Sciatic nerve (tissue), 2 donors: ENCODE measurements at regions not wholly inside any gene's neighbourhood (a gene's known extent, or its start where the extent isn't known, plus 50 kb on each side); places are given as distances from the start of the nearest gene placed in this dataset.

Source experiments
- ATAC-seq: fragments of 200-7000 bp; cut with Tn5 transposase; one replicate; pipeline ENCODE4 v1.9.1; 2020; ENCODE audit warnings: mild to moderate bottlenecking, moderate library complexity
- DNase-seq: peaks from one replicate; pipeline ENCODE4 v3.0.0-alpha.2; 2020; ENCODE audit warnings: low spot score
- intact Hi-C: fragments of 100-400 bp; cut with DNase I; formaldehyde crosslinking; loops from one replicate; pipeline ENCODE4 v1.14.2; 2022
- donor health status: DM: no; HTN: no; CAD: no.
- donor health status: DM: no; HTN: no; CAD: no.

GRCh38 chr12:19031032-19031431, 98.5 kb upstream of the PLEKHA5 start:
- intact Hi-C loops, result no loop called here
- ATAC-seq (no peak), DNase-seq (no peak)

DNA sequence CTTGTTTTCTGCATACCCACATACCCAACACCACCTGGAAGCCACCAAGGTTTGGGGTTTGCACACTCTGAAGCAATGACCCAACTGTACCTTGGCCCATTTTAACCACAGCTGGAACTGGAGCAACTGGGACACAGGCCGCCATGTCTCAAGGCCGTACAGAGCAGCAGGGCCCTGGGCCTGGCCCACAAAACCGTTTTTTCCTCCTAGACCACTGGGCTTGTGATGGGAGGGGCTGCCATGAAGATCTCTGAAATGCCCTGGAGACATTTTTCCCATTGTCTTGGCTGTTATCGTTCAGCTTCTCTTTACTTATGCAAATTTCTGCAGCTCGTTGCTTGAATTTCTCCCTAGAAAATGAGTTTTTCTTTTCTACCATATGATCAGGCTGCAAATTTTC, 96.7 kb upstream of the PLEKHA5 start:
- no peak for ATAC-seq
- no peak for DNase-seq
- intact Hi-C loops, result no loop called here

DNA sequence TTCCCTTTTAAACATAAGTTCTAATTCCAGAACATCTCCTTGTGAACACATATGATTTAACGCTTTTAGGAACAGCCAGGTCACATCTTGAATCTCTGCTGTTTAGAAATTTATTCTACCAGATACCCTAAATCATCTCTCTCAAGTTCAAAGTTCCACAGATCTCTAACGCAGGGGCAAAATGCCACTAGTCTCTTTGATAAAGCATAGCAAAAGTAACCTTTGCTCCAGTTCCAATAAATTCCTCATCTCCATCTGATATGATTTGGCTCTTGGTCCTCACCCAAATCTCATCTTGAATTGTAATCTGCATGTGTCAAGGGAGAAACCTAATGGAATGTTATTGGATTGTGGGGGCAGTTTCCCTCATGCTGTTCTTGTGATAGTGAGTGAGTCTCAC, 96.3 kb upstream of the PLEKHA5 start:
- intact Hi-C loops, result no loop called here
- DNase-seq (no peak), ATAC-seq (no peak)

DNA sequence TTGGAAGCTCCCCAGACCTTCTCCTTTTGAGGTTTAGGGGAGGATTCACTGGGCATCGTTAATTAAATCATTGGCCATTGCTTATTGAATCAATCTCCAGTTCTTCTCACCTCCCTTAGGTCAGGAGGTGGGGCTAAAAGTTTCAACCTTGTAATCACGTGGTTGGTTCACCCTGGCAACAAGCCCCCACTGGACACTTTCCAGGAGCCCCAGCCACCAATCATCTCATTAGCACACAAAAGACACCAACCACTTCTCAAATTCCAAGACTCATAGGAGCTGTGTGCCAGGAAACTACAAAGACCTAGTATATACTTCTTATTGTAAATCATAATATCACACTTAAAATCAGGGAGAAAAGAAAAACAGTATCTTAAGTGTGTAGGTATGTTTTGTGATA, 94.6 kb upstream of the PLEKHA5 start:
- DNase-seq (no peak), ATAC-seq (no peak)
- intact Hi-C loops, result no loop called here

GRCh38 chr12:19035536-19035935, 94.0 kb upstream of the PLEKHA5 start:
- peak; percentile 88 for ATAC-seq
- intact Hi-C loops, result no loop called here
- no peak for DNase-seq

DNA sequence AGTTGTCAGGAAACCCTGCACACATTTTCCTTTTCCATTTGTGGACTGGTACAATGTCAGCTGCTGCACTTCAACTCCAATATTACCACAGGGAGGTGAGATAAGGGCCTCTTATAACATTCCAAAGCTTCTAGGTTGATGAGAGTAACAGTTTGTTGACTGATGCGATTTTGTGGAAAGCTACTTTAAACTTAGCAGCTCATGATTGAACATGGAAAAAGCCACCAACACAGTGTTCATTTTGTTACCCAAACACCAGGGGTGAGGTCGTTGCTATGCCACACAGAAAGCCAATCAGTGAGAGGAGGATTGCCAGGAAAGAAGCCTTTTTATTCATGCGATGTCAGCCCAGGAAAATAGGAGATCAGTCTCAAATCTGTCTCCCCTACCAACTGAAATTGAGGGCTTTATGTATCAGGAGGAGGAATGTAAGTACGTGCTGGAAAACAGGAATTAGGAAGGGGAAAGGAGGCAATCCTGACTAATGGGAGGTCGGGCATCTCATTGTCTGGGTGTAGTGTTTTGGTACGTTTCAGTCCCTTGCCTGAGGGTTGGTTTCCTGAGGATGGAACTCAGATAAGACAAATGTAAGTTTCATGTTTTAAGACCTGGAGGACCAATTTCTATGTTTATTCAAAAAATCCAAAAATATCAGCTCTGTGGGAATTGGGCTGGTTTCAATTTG, 92.7 kb upstream of the PLEKHA5 start:
- no peak for DNase-seq
- intact Hi-C loops, result loop anchor here (2.0 kb wide), 1 partner anchor 68 kb away; no protein-coding TSS in a partner anchor
- no peak for ATAC-seq

- DNase-seq, result no peak
- intact Hi-C loops, result no loop called here
- ATAC-seq, result no peak
Measured at GRCh38 chr12:19038209-19038608, 91.3 kb upstream of the PLEKHA5 start.

DNA sequence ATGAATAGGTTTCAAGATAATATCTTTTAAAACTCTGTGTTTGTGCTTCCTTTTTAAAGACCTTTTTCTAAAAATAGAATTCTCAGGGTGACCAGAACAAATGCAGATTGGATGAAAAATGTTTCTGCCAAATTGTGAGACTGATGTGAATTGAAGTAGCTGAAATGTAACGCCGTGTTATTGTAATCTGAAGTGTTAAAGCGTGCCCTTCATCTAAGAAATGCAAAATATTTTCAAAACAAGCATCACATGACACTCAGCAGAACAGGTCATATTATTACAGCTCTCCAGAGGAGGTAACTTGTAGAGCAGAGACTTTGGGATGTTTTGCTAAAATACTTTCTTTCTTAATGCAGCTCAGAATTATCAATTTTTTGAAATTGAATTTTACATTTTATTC, 90.0 kb upstream of the PLEKHA5 start:
- intact Hi-C loops, result no loop called here
- ATAC-seq (no peak), DNase-seq (no peak)

GRCh38 chr12:19042221-19042620, 87.3 kb upstream of the PLEKHA5 start:
- ATAC-seq, result no peak
- intact Hi-C loops, result no loop called here
- no peak for DNase-seq

DNA sequence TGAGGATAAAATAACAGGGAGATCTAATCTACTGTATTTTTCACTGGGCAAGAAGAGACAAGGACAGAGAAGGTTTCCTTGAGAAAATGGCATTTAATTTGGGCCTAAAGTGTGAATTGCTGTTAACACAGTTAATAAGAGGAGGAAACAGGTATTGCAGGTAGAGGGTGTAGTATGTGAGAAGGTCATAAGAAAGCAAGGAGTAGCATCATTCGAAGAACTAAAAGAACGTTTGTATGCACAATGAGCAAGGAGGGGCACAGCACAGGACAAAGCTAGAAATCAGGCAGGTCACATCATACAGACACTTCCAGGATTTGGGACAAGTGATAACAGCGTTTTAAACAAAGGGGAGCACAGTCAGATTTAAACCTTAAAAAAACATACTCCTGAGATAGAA, 85.1 kb upstream of the PLEKHA5 start:
- intact Hi-C loops, result no loop called here
- no peak for DNase-seq
- ATAC-seq, result no peak

GRCh38 chr12:19044891-19045290, 84.6 kb upstream of the PLEKHA5 start:
- intact Hi-C loops, result no loop called here
- ATAC-seq (no peak), DNase-seq (no peak)

GRCh38 chr12:19045426-19045825, 84.1 kb upstream of the PLEKHA5 start:
- no peak for ATAC-seq
- no peak for DNase-seq
- intact Hi-C loops, result no loop called here

DNA sequence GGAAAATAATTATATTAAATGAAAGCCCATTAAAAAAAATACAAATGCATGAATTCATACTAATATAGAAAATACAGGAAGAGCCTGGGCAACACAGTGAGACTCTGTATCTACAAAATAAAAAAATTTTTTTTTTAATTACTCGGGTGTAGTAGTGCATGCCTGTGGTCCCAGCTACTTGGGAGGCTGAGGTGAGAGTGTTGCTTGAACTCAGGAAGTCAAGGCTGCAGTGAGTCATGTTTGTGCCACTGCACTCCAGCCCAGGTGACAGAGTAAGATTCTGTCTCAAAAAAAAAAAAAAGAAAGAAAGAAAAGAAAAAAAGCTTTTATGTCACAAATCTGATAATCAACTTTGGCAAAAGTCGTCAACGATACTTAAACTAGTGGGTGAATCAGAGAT, 80.6 kb upstream of the PLEKHA5 start:
- DNase-seq, result no peak
- intact Hi-C loops, result no loop called here
- ATAC-seq, result no peak

GRCh38 chr12:19052689-19053088, 76.8 kb upstream of the PLEKHA5 start:
- intact Hi-C loops, result no loop called here
- DNase-seq (no peak), ATAC-seq (no peak)

- ATAC-seq (no peak), DNase-seq (no peak)
- intact Hi-C loops, result no loop called here
Measured at GRCh38 chr12:19053218-19053617, 76.3 kb upstream of the PLEKHA5 start.

DNA sequence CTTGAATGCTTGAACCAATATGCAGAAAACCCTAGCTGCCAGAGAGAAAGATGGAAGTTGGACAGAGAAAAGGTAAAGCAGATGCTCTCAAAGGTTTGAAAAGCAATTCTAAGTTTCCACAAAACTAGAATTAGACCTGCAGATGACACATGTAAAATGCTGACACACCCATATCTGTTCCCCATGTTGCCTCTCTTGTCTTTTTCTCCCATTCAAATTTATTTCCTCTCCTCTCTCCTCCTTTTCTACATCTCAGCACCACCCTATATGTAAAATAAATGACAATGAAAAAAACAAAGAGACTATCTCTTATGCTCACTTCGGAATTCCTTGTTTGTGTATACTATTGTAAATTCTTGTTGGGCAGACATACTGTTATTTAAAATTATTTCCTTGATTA, 75.5 kb upstream of the PLEKHA5 start:
- intact Hi-C loops, result no loop called here
- no peak for ATAC-seq
- no peak for DNase-seq

GRCh38 chr12:19055589-19055988, 73.9 kb upstream of the PLEKHA5 start:
- DNase-seq (no peak), ATAC-seq (no peak)
- intact Hi-C loops, result no loop called here

DNA sequence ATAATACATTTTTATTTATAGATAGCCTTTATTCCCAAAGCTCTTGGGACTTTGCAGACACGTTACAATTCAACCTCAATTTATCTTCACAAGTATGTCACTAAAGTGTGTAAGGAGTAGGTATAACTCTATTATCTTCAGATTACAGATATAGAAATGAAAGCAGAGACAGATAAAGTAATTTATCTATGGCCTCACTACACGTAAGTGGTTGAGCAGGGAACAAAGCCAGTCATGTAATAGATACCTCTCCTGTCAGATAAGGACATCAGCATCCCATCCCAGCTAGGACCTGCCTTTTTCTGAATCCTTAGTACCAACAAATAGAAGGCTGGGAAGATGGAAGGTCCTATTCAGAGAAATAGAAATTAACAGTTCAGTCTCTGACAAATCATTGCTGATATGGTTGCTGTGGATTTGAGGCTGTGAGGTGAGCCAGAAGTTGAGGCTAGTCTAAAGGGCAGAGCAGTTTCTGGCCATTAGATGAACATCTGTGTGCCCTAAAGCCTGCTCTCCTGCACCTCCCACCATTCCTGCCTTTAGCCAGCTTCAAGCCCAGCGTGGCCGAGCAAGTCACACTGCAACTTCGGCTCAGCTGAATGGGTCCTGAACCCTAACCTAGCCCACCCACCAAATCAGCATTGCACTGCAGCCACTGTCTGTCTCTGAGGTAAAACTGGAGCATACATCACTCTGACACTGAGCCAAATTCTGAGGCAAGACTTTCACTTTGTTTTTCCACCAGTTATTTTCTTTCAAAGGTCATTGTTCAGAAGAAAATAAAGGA, 71.1 kb upstream of the PLEKHA5 start:
- intact Hi-C loops, result no loop called here
- ATAC-seq (peak; percentile 55), DNase-seq (no peak)

- intact Hi-C loops, result no loop called here
- DNase-seq, result no peak
- no peak for ATAC-seq
Measured at GRCh38 chr12:19064713-19065112, 64.8 kb upstream of the PLEKHA5 start.

GRCh38 chr12:19065223-19065622, 64.3 kb upstream of the PLEKHA5 start:
- no peak for DNase-seq
- no peak for ATAC-seq
- intact Hi-C loops, result no loop called here

DNA sequence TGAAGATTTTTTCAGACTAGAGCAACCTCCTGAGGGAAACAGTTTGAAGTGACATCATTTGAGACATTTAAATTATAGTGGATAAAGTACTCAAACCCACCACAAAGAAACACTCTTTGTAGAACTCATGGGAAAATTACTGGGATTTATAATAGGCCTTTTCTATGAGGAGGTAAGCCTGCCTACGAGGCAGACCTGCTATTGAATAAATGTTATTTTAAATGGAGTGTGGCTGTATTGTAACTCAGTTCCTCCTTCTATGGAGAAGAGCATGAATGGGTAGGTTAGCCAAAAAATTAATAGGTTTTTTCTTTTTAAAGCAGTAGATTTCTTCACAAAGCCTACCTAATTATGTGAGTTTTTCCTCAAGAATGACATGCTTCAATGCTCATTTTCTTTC, 63.7 kb upstream of the PLEKHA5 start:
- no peak for DNase-seq
- ATAC-seq, result no peak
- intact Hi-C loops, result no loop called here
